GM19035 (cell line): ENCODE measurements at regions not wholly inside any gene's neighbourhood (a gene's known extent, or its start where the extent isn't known, plus 50 kb on each side); places are given as distances from the start of the nearest gene placed in this dataset.
"Not testable (repeated sequence)": the region's sequence is repeated elsewhere in the genome, so short reads cannot be mapped to it uniquely, and the experiment has no call there.

Experiments used
- ATAC-seq: cut with Tn5 transposase; IDR thresholded peaks from one replicate; pipeline ENCODE4 v1.9.1; 2021; ENCODE audit not compliant: unreplicated experiment

DNA sequence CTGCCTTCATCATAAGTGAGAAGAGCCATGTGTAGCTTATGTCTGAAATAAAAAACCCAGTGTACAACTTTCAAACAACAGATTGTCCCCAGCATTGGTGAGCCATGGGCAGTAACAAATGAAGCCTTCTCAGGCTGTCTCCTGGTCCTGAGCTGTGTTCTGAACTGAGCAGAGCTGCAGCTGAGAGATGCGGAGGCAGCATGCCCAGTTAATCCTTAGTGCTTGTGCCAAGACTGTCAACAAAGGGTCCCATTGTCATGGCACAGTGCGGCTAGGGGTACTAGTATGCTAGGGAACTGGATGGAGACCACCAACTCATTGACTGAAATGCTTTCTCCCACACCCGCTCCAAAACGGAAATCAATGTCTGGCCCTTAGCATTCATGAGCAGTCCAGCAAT lies 154.3 kb downstream of the RMST start:
- no peak for ATAC-seq

DNA sequence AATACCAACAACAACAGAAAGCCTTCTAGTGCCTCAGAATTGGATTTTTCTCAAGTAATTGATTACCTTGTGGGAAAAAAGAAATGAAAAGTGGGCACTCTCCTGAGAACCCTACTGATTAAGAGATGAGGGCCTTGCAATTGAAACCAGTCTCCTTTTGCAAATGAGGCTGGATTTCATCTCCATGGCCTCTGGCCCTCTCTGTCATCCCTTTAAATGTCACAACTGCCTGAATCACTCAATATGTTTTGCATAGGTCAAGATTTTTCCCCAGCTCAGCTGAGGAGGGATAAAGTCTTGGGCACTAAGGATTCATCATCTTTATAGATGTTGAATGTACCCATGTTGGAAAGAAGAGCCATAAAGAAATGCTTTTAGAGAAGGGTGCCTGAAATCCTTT lies 166.4 kb downstream of the RMST start:
- ATAC-seq = no peak

DNA sequence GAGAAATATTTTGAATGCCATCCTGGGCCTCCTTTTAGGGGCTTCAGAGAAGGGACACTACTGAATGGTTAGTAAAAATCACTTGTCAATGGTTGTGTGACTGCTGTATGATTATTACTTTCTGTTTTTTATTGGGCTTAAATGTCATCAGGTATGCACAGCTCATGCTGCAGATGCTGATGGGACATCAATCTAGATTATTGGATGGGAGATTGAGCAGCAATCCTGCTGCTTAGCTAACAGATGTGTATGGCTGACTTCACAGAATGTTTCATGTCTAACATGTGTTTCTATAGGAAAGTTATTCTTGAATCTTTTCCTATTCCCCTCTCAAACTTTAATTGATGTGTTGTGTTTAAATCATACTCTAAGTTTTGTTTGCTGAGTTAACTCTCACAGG lies 166.8 kb downstream of the RMST start:
- no peak for ATAC-seq

DNA sequence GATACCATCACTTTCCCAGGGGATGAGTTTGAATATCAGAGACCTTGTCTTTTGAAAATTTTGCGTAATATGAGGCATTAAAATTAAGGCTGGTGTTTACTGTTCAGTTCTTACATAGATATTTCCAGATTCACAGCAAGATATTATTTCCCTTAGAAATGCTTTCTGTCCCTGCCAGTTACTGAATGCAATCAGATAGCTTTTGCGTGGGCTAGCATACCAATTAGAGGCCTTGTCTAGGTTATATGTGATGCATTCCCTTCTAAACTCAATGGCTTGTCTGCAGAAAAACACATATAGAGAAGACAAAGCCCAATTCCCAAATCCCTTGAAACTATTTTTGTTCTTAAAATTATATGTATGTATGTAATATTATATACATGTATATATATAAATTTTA lies 167.8 kb downstream of the RMST start:
- no peak for ATAC-seq

DNA sequence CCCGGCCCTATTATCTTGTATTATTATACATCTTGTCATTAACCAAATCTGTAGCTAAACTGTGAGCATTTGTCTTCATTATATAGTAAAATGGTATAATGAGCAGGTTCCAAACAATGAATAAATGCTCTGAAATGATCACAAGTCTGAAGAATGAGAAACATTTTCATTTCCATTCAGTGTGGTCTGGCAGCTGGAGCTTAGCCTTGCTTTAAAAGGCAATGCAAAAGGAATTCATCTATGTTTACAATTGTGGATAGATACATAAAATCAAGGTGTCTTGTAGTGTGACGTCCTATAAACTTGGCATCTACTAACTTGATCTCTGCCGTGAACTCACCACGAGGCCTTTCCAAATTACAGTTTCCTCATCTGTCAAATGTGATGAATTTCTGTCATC lies 168.3 kb downstream of the RMST start:
- no peak for ATAC-seq

DNA sequence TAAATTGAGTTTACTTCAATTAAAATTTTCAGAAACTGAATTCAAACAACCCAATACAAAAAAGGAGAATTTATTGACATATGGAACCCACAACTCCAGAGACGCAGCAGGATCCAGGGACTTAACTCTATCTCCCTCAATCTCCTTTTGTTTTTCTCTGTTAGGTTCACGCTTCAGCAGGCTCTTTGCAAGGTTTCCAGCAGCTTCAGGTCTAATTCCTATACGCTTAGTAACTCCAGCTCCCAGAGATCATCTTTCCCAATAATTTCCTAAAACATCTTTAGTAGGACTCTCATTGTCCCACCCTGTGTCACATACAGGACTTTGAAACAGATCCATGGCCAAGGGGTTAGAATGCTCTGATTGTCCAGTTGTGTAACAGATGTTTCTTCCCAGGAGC lies 175.2 kb downstream of the RMST start:
- ATAC-seq = no peak

DNA sequence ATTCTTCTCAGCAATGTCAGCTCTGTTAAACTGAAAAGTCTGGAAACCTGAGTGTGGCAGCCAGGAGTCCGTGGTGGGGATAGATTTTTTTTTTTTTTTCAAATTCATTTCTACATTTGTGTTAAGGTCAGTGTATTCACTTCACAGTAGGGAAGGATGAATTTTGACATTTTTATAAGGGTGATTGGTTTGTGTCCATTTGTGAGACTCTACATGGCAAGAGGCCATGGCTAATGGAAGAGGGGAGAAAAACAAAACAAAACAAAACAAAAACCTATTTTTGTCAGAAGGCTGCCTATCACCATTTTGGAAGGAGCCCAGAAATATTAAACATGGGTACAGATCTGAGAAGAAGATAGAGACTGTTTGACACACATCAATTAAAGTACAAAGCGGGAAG lies 176.1 kb downstream of the RMST start:
- ATAC-seq = no peak

DNA sequence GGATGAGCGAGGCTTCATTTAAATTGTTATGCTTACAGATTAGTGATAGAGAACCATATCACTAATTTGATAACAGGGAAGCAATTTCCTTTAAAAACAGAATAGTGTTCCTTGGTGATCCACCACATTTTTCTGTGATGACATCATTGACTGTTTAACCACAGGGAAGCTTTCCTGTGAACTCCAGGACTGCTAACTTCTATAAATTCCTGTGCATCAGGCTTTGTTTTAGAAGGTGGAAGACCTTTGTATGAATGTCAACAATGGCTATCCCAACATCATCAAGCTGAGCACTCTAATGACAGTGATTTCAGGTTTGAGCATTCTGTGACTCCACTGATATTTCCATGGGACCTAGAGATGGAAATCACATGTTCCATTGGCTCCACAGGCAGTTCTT lies 177.1 kb downstream of the RMST start:
- no peak for ATAC-seq

DNA sequence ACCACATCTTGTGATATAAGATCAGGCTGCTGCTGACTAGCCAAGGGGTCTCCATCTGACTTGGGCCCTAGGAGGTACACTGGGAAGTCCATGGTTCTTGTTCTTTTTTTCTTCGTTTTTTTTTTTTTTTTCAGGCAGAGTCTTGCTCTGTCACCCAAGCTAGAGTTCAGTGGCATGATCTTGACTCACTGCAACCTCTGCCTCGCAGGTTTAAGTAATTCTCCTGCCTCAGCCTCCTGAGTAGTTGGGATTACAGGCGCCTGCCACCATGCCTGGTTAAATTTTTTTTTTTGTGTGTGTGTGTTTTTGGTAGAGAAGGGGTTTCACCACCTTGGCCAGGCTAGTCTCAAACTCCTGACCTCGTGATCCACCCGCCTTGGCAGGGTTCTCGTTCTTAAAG lies 178.2 kb downstream of the RMST start:
- no peak for ATAC-seq

DNA sequence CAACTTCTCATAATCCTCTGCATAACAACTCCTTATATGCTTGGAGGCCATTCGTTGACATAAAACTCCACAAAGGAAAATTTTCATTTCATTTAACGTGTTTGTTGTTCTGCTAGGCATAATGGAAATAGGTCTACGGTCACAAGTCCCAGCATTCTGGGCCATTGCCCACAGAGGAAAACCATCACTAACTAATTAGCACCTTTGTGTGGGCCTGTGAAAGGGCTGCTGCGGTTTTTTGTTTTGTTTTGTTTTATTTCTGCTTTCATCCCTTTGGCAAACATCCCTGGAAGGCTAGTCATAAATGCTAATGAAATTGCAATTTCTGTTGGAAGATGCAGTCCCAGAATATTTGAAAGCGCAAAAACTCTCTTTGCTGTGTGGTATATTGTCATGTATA lies 180.3 kb downstream of the RMST start:
- ATAC-seq = no peak

DNA sequence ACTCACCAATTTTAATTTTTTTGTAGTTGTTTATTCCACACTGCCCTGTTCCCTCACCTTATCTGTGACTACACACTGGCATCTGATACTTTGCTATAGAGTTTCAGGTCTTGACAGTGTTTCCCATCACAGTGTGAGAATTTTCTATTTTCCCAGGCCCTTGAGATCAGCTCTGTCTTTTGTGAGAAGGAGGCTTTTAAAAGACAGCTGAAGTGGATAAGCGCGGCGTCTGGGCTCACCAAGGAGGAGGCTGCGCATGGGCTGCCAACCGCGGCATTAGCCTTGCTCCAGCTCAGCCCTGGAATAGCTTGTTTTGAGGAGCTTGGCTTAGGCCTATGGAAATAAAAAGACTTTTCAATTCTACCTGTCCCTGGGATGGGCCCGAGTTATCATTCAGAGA lies 181.3 kb downstream of the RMST start:
- no peak for ATAC-seq

DNA sequence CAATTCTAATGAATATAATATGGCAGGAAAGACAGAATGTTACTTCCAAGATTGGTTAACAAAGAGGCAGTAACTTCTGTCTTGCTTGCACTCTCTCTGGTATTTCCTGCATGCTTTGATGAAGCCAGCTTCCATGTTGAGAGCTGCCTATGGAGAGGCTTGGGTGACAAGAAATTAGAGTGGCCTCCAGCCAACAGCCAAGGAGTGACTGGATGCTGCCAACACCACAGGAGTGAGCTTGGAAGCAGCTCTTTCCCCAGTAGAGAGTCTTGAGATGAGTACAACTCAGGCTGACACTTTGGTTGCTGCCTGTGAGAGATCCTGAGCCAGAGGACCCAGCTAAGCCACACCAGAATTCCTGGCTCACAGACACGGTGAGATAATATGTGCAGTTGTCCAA lies 183.1 kb downstream of the RMST start:
- ATAC-seq = no peak

DNA sequence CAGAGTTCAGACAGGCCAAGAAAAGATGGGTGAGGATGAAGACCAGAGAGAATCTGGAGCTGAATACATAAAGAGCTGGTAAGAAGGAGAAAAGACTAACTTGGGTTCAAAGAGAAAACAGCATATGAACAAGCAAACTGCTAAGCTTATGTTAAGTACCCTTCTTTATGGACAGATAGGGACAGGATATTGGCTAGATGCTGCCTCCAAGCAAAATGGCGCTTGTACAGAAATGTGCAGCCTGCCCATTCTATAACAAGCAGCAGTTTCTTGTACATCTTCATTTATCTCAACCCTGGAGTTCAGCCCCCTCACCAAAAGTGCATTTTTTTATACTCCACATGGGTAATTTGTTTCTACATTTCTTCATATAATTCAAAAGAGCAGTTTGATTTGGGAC lies 184.5 kb downstream of the RMST start:
- ATAC-seq = no peak

DNA sequence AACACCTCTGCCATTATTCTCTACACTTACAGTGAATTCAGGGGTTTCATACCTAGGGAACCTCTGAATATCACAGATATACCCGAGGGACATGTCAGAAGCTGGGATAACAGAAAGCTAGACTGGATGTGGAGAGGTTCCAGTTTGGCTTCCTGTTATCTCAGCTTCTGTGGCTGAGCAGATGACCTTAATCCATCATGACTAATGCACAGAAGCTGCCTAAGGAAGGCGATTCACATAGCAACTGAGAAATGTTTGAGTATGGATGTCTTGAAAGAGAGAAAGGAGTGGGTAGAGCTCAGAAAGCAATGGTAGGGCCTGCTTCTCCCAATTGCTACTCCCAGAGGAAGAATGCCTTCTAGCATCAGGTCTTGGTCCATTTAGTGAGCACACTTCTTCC lies 187.6 kb downstream of the RMST start:
- no peak for ATAC-seq

DNA sequence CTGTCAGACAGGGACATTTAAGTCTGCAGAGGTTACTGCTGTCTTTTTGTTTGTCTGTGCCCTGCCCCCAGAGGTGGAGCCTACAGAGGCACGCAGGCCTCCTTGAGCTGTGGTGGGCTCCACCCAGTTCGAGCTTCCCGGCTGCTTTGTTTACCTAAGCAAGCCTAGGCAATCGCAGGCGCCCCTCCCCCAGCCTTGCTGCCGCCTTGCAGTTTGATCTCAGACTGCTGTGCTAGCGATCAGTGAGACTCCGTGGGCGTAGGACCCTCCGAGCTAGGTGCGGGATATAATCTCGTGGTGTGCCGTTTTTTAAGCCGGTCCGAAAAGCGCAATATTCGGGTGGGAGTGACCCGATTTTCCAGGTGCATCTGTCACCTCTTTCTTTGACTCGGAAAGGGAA lies 193.9 kb downstream of the RMST start:
- ATAC-seq = not testable (repeated sequence)

DNA sequence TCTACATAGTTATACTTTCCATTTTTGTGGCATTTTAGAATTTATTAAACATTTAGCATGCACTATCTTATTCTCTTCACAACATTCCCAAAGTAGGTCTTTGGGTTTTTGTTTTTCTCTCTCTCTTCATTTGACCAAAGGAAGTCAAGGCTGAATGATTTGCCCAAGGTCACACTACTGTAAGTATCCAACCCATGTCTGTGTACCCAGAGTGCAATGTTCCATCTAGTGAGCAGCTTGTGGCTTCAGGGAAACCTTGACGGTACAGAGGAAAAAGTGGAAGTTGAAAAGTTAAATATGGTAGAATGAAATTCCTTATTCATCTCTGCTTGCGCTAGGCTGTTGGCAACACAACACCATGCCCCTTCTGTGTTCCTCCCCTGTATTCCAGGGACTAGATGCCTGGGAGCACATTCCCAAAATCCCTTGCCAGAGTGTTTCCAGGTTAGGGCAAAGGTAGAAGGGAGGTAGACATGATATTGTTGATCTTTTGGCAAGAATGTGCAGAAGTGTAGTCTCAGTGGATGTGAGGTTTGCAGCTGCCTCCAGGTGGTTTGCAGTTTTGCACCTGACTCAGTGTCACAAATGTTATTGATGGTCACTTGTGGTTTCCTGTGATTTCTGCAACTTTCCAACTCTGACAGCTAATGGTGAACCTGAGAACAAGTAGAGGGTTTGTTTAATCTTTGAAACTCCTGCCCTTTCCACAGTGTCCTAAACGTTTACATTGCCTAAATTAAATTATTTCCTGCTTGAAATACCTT lies 196.7 kb downstream of the RMST start:
- no peak for ATAC-seq

DNA sequence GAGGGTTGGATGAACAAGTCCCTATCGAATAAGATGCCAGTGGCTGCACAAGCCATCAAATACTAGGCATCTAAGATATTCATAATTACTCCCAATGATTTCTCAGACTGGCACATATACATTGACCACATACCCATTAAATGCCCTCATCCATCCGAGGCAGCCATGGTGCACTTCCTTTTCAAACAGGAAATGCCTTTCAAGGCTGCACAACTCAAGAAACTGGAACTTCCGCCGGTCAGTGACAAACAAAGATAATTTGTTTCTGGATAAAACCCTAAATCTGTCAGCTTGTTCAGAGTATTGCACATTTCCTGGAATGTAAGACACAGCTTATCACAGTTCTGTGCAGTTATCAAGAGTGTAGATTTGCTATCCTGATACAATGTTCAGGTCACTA lies 203.7 kb downstream of the RMST start:
- ATAC-seq = no peak

DNA sequence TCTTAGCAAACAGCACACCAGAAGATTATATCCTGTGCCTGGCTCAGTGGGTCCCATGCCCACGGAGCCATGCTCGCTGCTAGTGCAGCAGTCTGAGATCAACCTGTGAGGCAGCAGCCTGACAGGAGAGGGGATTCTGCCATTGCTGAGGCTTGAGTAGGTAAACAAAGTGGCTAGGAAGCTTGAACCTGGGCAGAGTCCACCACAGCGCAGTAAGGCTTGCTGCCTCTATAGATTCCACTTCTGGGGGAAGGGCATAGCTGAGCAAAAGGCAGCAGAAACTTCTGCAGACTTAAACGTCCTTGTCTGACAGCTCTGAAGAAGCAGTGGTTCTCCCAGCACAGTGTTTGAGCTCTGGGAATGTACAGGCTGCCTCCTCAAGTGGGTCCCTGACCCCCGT lies 210.3 kb downstream of the RMST start:
- ATAC-seq = no peak

DNA sequence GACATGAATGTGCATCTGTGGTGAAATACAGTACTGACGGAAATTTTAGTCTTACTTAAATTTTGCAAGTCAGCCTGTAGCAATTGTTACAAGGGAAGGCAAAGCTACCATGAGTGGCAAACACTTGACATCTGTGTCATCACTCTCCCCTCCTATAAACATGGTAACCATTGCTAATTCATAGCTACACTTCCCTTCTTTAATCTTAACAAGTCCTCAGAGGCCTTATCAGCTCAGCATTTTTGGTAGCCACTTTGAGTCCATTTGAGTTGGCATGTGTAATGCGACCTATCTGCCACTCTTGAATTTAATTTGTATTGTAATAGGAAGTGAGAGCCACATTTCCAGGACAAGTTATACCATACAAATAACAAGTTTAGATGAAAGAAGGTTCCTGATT lies 218.1 kb downstream of the RMST start:
- ATAC-seq = no peak

DNA sequence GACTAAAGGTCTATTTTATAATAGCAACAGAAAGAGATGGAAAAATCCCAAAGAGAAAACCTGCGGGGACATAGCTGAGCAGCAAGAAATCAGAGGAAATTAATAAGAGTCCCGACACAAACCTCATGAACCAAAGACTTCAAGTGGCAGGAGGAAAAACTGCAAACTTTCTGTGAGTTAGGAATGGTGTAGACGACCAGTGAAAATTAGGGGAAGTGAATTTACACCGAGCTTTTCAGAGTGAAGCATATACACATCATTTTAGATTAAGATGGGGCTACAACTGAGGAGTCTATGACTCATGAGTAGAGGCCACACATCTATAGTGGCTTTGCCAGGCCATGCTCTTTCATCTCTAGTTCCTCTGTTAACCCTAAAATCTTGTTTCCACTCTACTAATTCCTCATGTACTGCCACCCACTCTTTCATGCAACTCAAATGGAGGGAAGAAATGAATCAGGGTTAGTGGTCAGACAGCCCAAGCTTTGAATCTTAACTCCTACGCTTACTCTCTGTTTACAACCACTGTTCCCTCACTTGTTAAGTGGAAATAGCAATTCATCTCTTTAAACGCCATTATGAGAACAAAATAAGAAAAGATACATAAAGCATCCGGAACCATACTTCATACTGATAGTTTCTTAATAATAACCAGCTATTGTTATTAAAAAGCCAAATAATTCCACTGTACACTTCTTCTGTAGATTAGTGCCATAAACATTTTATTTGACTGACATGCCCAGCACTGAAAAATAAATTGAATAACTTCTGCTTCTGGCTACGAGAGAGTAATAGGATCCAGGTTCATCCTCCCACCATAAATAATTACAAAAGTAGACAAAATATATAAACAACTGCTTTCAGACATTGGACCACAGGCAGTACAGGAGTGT lies 219.3 kb downstream of the RMST start:
- ATAC-seq = peak; percentile 90

DNA sequence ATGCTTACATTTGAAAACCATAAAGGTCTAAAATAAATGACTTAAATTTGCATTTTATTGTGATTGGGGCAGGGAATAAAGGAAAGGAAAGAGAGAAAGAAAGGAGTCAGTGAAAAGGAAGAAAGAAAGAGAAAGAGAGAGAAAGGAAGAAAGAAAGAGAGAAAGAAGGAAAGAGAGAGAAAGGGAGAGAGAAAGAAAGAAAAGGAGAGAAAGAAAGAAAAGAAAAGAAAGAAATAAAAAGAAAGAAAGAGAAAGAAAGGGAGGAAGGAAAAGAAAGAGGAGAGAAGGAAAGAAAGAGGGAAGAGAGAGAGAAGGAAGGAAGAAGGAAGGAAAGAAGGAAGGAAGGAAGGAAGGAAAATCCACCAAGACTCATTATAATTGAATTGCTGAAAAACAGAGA lies 222.8 kb downstream of the RMST start:
- no peak for ATAC-seq

DNA sequence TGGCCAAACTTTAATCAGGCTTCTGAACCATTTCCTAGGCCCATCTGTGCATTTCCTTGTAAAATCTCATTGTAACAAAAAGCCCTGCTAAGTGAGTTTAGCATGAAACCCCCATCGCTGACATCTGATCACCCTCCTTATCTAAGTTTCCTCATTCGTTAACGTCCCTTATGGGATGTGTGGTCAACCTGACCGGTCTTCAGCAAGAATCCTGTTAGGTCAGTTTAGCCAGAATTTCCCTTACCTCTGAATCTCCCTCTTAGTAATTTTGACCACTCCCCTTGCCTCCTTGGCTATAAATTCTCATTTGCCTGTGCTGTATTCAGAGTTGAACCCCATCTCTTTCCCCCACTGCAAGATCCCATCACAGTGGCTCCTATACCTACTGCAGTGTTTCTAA lies 239.3 kb downstream of the RMST start:
- ATAC-seq = no peak

DNA sequence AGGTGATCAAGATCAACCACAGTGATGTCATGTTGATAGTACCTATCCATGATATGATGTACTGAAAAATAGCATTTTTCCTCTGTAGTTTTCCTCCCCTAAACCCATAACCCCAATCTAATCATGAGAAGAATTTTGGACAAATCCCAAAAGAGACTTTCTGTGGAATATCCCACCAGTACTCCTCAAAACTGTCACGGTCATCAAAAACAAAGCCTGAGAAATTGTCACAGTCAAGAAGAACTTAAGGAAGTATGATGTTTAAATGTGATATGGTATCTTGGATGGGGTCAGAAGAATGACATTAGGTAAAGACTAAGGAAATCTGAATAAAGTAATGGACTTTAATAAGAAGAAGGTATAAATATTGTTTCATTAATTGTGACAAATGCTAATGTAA lies 248.8 kb downstream of the RMST start:
- no peak for ATAC-seq
